ENCODE measurements at regions not wholly inside any gene's neighbourhood (a gene's known extent, or its start where the extent isn't known, plus 50 kb on each side); places are given as distances from the start of the nearest gene placed in this dataset.

DNA sequence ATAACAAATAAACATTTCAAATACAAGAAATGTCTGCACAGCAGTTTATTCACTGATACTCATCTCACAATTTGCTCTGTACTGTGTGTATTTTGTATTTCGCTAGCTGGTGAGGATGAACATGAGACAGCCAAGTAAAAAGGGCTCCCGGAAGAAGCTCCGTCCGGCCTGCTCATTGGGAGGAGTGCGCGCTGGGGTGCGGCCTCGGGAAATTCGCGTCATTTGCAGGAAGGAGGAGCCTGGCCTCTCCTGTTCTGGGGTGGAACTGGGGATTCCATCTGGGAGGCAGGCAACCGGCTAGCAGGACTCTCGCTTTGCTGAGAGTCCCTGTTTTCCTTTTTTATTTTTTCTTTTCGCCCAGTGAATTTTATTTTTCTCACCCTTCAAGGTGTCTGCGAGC, 368.4 kb upstream of the TMEM132C start:
- TF ChIP-seq, protein P1, sequence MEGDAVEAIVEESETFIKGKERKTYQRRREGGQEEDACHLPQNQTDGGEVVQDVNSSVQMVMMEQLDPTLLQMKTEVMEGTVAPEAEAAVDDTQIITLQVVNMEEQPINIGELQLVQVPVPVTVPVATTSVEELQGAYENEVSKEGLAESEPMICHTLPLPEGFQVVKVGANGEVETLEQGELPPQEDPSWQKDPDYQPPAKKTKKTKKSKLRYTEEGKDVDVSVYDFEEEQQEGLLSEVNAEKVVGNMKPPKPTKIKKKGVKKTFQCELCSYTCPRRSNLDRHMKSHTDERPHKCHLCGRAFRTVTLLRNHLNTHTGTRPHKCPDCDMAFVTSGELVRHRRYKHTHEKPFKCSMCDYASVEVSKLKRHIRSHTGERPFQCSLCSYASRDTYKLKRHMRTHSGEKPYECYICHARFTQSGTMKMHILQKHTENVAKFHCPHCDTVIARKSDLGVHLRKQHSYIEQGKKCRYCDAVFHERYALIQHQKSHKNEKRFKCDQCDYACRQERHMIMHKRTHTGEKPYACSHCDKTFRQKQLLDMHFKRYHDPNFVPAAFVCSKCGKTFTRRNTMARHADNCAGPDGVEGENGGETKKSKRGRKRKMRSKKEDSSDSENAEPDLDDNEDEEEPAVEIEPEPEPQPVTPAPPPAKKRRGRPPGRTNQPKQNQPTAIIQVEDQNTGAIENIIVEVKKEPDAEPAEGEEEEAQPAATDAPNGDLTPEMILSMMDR (conservative IDR thresholded peaks at IDR 0.05): no peak
- no peak for TF ChIP-seq EZH2 (IDR thresholded peaks at IDR 0.05; ENCODE audit: low read depth)
